Common myeloid progenitor, CD34-positive (primary cell): ENCODE measurements at regions not wholly inside any gene's neighbourhood (a gene's known extent, or its start where the extent isn't known, plus 50 kb on each side); places are given as distances from the start of the nearest gene placed in this dataset.
"Not testable (repeated sequence)": the region's sequence is repeated elsewhere in the genome, so short reads cannot be mapped to it uniquely, and the experiment has no call there.

Experiments
- CTCF ChIA-PET: fragments of 350-600 bp; sonication (Branson Sonifier 250); formaldehyde crosslinking; loops from one replicate; lab custom pipeline; 2021; ENCODE audit warnings: antibody characterized with exemption; lab: Charles Lee
- POLR2A ChIA-PET: fragments of 350-600 bp; sonication (Branson Sonifier 250); formaldehyde crosslinking; loops from one replicate; lab custom pipeline; 2021; ENCODE audit warnings: antibody characterized with exemption; lab: Charles Lee
- DNase-seq, 3 donors: peaks; one replicate each; pipeline versions ENCODE4 v3.0.0 to v3.0.0-alpha.2; 2013
- H3K27ac ChIP-seq, 2 experiments: 1 replicate in 1 of 2; 2 replicates in 1 of 2; pipeline ENCODE4 v1.7.0; 2013; ENCODE audit warnings: inconsistent platforms in 2 of 2, low read length in 2 of 2, mild to moderate bottlenecking in 2 of 2, low read depth in 1 of 2, moderate library complexity in 1 of 2; ENCODE audit not compliant: severe bottlenecking in 2 of 2, insufficient read depth in 1 of 2, poor library complexity in 1 of 2
- H3K27me3 ChIP-seq, 5 experiments: replicated peaks in 2 of 5; 1 replicate in 3 of 5; 2 replicates in 2 of 5; pipeline versions ENCODE4 v1.6.1 to v1.7.0; 2013; ENCODE audit warnings: low read length in 4 of 5, mild to moderate bottlenecking in 2 of 5, moderate library complexity in 2 of 5, inconsistent platforms in 1 of 5; ENCODE audit not compliant: insufficient read depth in 5 of 5, control insufficient read depth in 4 of 5
- H3K36me3 ChIP-seq, 4 experiments: 1 replicate in 2 of 4; 2 replicates in 2 of 4; pipeline versions ENCODE4 v1.6.1 to v1.7.0; 2013; ENCODE audit warnings: low read length in 3 of 4, control low read depth in 1 of 4, mild to moderate bottlenecking in 1 of 4; ENCODE audit not compliant: control insufficient read depth in 4 of 4, insufficient read depth in 4 of 4
- H3K4me1 ChIP-seq, 4 experiments: 1 replicate in 3 of 4; 2 replicates in 1 of 4; pipeline versions ENCODE4 v1.6.1 to v1.7.1; 2013; ENCODE audit warnings: low read length in 3 of 4, mild to moderate bottlenecking in 3 of 4, control low read depth in 1 of 4, inconsistent platforms in 1 of 4, moderate library complexity in 1 of 4; ENCODE audit not compliant: control insufficient read depth in 4 of 4, insufficient read depth in 4 of 4; ENCODE audit errors: control extremely low read depth in 1 of 4
- H3K4me3 ChIP-seq, 7 experiments: 1 replicate in 4 of 7; 2 replicates in 3 of 7; pipeline versions ENCODE4 v1.5.1 to v1.7.0; 2013; ENCODE audit warnings: mild to moderate bottlenecking in 7 of 7, low read length in 6 of 7, moderate library complexity in 6 of 7, inconsistent platforms in 2 of 7, low read depth in 2 of 7, control low read depth in 1 of 7; ENCODE audit not compliant: insufficient read depth in 4 of 7, control insufficient read depth in 1 of 7; ENCODE audit errors: extremely low read depth in 1 of 7
- H3K9me3 ChIP-seq, 5 experiments: 1 replicate in 4 of 5; 2 replicates in 1 of 5; pipeline versions ENCODE4 v1.6.1 to v1.7.1; 2013; ENCODE audit warnings: low read length in 4 of 5, mild to moderate bottlenecking in 2 of 5, inconsistent platforms in 1 of 5, low read depth in 1 of 5, moderate library complexity in 1 of 5; ENCODE audit not compliant: control insufficient read depth in 4 of 5, insufficient read depth in 2 of 5; ENCODE audit errors: control extremely low read depth in 1 of 5
- WGBS: methylation state at CpG from one replicate; pipeline ENCODE4 v1.1.5; 2013; ENCODE audit not compliant: insufficient coverage; 5-methylcytosine and 5-hydroxymethylcytosine counted together

- peaks cover 0 to 36% (median 31%) of the 10 kb centered on the region in 5 experiments for H3K9me3 ChIP-seq
- H3K4me3 ChIP-seq, H3K4me1 ChIP-seq, H3K27ac ChIP-seq, H3K36me3 ChIP-seq, POLR2A ChIA-PET, CTCF ChIA-PET, DNase-seq, H3K27me3 ChIP-seq: not testable (repeated sequence)
- WGBS = 89% methylated on average over 14 of the region's 19 CpGs
These were observed 3928.5 kb upstream of the OR11H1 start for GRCh38 chr22:11599456-11599855.

GRCh38 chr22:11600161-11600560 is 3927.8 kb upstream of the OR11H1 start:
- H3K27ac ChIP-seq, CTCF ChIA-PET, H3K36me3 ChIP-seq, H3K4me3 ChIP-seq, POLR2A ChIA-PET, H3K4me1 ChIP-seq, H3K27me3 ChIP-seq, DNase-seq: not testable (repeated sequence)
- H3K9me3 ChIP-seq = peaks cover 0 to 38% (median 26%) of the 10 kb centered on the region in 5 experiments
- WGBS = 87% methylated on average over 23 of the region's 23 CpGs

DNA sequence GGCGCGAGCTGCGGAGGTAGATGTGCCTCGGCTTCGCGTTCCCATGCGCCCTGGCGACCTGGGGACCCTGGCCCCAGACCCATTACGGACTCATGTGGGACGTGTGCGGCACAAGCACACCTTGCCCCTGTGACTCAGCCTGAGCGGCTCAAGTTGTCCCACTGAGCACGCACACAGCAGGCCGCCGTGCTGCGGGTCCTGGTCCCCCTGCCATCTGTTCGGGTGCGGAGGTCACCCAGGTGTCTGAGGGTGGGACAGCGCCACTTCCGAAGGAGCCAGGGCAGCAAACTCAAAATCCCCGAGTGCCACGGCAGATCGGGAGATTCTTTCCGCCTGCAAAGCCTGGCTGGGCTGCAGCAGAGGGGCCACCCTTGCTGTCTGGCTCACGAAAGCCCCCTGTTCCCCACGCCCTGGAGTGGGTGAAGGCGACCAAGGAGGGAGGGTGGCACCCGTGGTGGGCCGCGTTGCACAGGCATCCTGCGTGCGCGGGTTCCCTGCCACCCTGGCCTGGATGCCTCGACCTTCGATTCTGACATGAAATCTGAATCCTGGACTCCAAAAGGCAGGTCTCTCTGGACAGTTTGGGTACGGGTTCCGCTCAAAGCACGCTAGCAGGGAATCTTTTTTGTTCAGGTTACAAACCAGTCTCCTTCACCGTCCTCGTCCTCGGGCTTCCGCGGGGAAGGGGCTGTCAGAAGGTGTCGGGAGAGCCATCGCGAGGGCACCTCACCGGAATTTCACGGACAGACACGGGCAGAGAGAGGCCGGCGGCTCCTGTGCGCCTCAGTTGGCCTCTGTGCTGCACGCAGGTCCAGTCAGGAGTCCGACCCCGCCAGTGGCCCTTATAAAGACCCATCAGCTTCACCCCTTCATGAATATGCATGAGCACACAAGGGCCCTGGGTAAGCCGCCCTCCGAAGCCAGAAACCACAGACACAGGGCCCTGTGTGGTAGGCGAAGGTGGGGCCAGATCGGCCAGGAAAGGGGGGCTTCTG is 3926.8 kb upstream of the OR11H1 start:
- POLR2A ChIA-PET, H3K27me3 ChIP-seq, H3K27ac ChIP-seq, H3K36me3 ChIP-seq, CTCF ChIA-PET, H3K4me1 ChIP-seq, H3K4me3 ChIP-seq, DNase-seq: not testable (repeated sequence)
- H3K9me3 ChIP-seq = peaks cover 0 to 46% (median 35%) of the 10 kb centered on the region in 5 experiments
- WGBS = 88% methylated on average over 57 of the region's 59 CpGs

GRCh38 chr22:11604635-11605395 is 3923.2 kb upstream of the OR11H1 start:
- H3K4me3 ChIP-seq, POLR2A ChIA-PET, H3K27ac ChIP-seq, H3K27me3 ChIP-seq, CTCF ChIA-PET, H3K36me3 ChIP-seq, DNase-seq, H3K4me1 ChIP-seq: not testable (repeated sequence)
- 80% methylated on average over 32 of the region's 41 CpGs for WGBS
- H3K9me3 ChIP-seq = peaks cover 0 to 31% (median 24%) of the 10 kb centered on the region in 5 experiments

GRCh38 chr22:11605468-11605981 is 3922.5 kb upstream of the OR11H1 start:
- 88% methylated on average over 30 of the region's 30 CpGs for WGBS
- Histone ChIP-seq H3K27me3 (no peaks in the 10 kb centered on the region), H3K36me3 (no peaks in the 10 kb centered on the region), H3K4me3 (no peak overlapping the region), H3K9me3 (peaks cover 0 to 34% (median 22%) of the 10 kb centered on the region in 5 experiments), H3K4me1 (no peaks in the 10 kb centered on the region), H3K27ac (no peak overlapping the region)
- DNase-seq = no peak
- ChIA-PET POLR2A (no interaction called here), CTCF (no interaction called here)

GRCh38 chr22:11606047-11607000 is 3921.7 kb upstream of the OR11H1 start:
- CTCF ChIA-PET = not testable (repeated sequence)
- WGBS = 85% methylated on average over 40 of the region's 42 CpGs
- peaks cover 0 to 32% (median 20%) of the 10 kb centered on the region in 5 experiments for H3K9me3 ChIP-seq

More at GRCh38 chr22:11606047-11607000, 3921.7 kb upstream of the OR11H1 start:
- DNase-seq, H3K27ac ChIP-seq, POLR2A ChIA-PET, H3K4me1 ChIP-seq, H3K27me3 ChIP-seq, H3K4me3 ChIP-seq, H3K36me3 ChIP-seq: not testable (repeated sequence)
